ENCODE measurements at regions not wholly inside any gene's neighbourhood (a gene's known extent, or its start where the extent isn't known, plus 50 kb on each side); places are given as distances from the start of the nearest gene placed in this dataset.

- no peak for TF ChIP-seq POLR2A (IDR thresholded peaks at IDR 0.05)
- no peak for TF ChIP-seq CTCF (IDR thresholded peaks at IDR 0.05)
- TF ChIP-seq POLR2AphosphoS5 (IDR thresholded peaks at IDR 0.05) = no peak
These were observed 130.3 kb upstream of the TMC3 start for GRCh38 chr15:81504170-81504905.

All from breast epithelium (tissue), 3 donors.